Liver (tissue), 8 donors: ENCODE measurements at regions not wholly inside any gene's neighbourhood (a gene's known extent, or its start where the extent isn't known, plus 50 kb on each side); places are given as distances from the start of the nearest gene placed in this dataset.

ENCODE experiments used
- DNase-seq: peaks from one replicate; pipeline ENCODE4 v3.0.0-alpha.2; 2017; ENCODE audit warnings: low spot score
- H3K27ac ChIP-seq, 2 donors: one replicate each; pipeline ENCODE4 v1.7.0; 2013; ENCODE audit warnings: inconsistent platforms in 2 of 2, low read length in 2 of 2, control low read depth in 1 of 2, low read depth in 1 of 2, mild to moderate bottlenecking in 1 of 2
- H3K27me3 ChIP-seq, 4 donors: one replicate each; pipeline versions ENCODE4 v1.6.1 to v1.7.0; 2013; ENCODE audit warnings: low read length in 3 of 4, inconsistent platforms in 1 of 4, mild to moderate bottlenecking in 1 of 4, moderate library complexity in 1 of 4; ENCODE audit not compliant: control insufficient read depth in 4 of 4, insufficient read depth in 4 of 4
- H3K36me3 ChIP-seq, 4 donors: one replicate each; pipeline versions ENCODE4 v1.6.1 to v1.7.0; 2013; ENCODE audit warnings: low read length in 3 of 4, mild to moderate bottlenecking in 3 of 4, low read depth in 1 of 4, moderate library complexity in 1 of 4; ENCODE audit not compliant: control insufficient read depth in 4 of 4, insufficient read depth in 3 of 4
- H3K4me1 ChIP-seq, 4 donors: one replicate each; pipeline versions ENCODE4 v1.6.1 to v1.7.0; 2013; ENCODE audit warnings: low read length in 3 of 4, mild to moderate bottlenecking in 3 of 4, moderate library complexity in 1 of 4; ENCODE audit not compliant: control insufficient read depth in 4 of 4, insufficient read depth in 4 of 4
- H3K4me3 ChIP-seq, 3 donors: one replicate each; pipeline versions ENCODE4 v1.6.1 to v1.7.0; 2013; ENCODE audit warnings: low read length in 3 of 3, control low read depth in 1 of 3, low read depth in 1 of 3, mild to moderate bottlenecking in 1 of 3
- H3K9ac ChIP-seq, 2 donors: one replicate each; pipeline ENCODE4 v1.7.0; 2013; ENCODE audit warnings: low read length in 2 of 2, mild to moderate bottlenecking in 2 of 2, moderate library complexity in 2 of 2, control low read depth in 1 of 2, low read depth in 1 of 2
- H3K9me3 ChIP-seq, 4 donors: one replicate each; pipeline versions ENCODE4 v1.6.1 to v1.7.0; 2013; ENCODE audit warnings: low read length in 3 of 4; ENCODE audit not compliant: control insufficient read depth in 4 of 4
- ATF3 ChIP-seq: IDR thresholded peaks from 2 replicates; pipeline ENCODE4 v1.6.1; 2016; ENCODE audit warnings: antibody characterized with exemption
- CTCF ChIP-seq: fragments of 150-350 bp; IDR thresholded peaks from 2 replicates; pipeline ENCODE4 v1.5.1; 2017; ENCODE audit warnings: improper control_type of control experiment, low read depth, low read length; ENCODE audit not compliant: missing input control
- EGR1 ChIP-seq, 2 donors: IDR thresholded peaks; 2 replicates each; pipeline ENCODE4 v1.6.1; 2016 to 2018; ENCODE audit warnings: antibody characterized with exemption in 2 of 2, low read depth in 2 of 2
- FOXA1 ChIP-seq: IDR thresholded peaks from 2 replicates; pipeline ENCODE4 v1.6.1; 2016; ENCODE audit warnings: antibody characterized with exemption
- JUND ChIP-seq, 2 donors: IDR thresholded peaks; 2 replicates each; pipeline ENCODE4 v1.6.1; 2016; ENCODE audit warnings: antibody characterized with exemption in 2 of 2
- MAX ChIP-seq: IDR thresholded peaks from 2 replicates; pipeline ENCODE4 v1.6.1; 2016; ENCODE audit warnings: antibody characterized with exemption
- RAD21 ChIP-seq, 2 donors: IDR thresholded peaks; 2 replicates each; pipeline ENCODE4 v1.6.1; 2016; ENCODE audit warnings: antibody characterized with exemption in 2 of 2, mild to moderate bottlenecking in 2 of 2
- SP1 ChIP-seq: IDR thresholded peaks from 2 replicates; pipeline ENCODE4 v1.6.1; 2018; ENCODE audit warnings: antibody characterized with exemption, mild to moderate bottlenecking
- YY1 ChIP-seq: IDR thresholded peaks from 2 replicates; pipeline ENCODE4 v1.6.1; 2016; ENCODE audit warnings: antibody characterized with exemption, mild to moderate bottlenecking
- WGBS: extraction: QIAGEN DNeasy Blood & Tissue Kit; methylation state at CpG from one replicate; pipeline ENCODE4 v1.1.7; 2013; 5-methylcytosine and 5-hydroxymethylcytosine counted together
- donor health status: healthy.
- donor health status: healthy.
- donor health status: healthy.
- donor health status: healthy.
- donor health status: healthy.

- TF ChIP-seq RAD21 (IDR thresholded peaks at IDR 0.05) (peak; percentile 60 to 68), CTCF (peak; percentile 34), YY1 (no peak)
- Histone ChIP-seq H3K36me3 (no peaks in the 10 kb centered on the region), H3K4me3 (no peak overlapping the region), H3K9ac (no peak overlapping the region), H3K27me3 (peaks cover 0 to 13% (median 2%) of the 10 kb centered on the region in 4 donors), H3K4me1 (no peaks in the 10 kb centered on the region), H3K27ac (no peak overlapping the region), H3K9me3 (no peaks in the 10 kb centered on the region)
- WGBS, result 35% methylated on average over 10 of the region's 10 CpGs
- DNase-seq, result no peak
Observed at GRCh38 chr10:6667679-6668270, 87.7 kb upstream of the PRKCQ start.

GRCh38 chr10:6667150-6667549 is 87.1 kb upstream of the PRKCQ start:
- Histone ChIP-seq H3K36me3 (no peaks in the 10 kb centered on the region), H3K4me3 (no peak overlapping the region), H3K4me1 (no peaks in the 10 kb centered on the region), H3K27ac (no peak overlapping the region), H3K9ac (no peak overlapping the region), H3K27me3 (peaks cover 0 to 13% (median under 1%) of the 10 kb centered on the region in 4 donors), H3K9me3 (no peaks in the 10 kb centered on the region)
- 48% methylated on average over 4 of the region's 4 CpGs for WGBS
- no peak for DNase-seq
- TF ChIP-seq RAD21 (IDR thresholded peaks at IDR 0.05) (no peak), MAX (no peak), JUND (IDR thresholded peaks at IDR 0.05) (no peak), CTCF (no peak), EGR1 (IDR thresholded peaks at IDR 0.05; ENCODE audit: low read depth in 2 of 2) (no peak), SP1 (no peak)

- no peaks in the 10 kb centered on the region for H3K36me3 ChIP-seq
- DNase-seq, result no peak
- H3K4me3 ChIP-seq, result no peak overlapping the region
- no peak overlapping the region for H3K27ac ChIP-seq
- no peaks in the 10 kb centered on the region for H3K4me1 ChIP-seq
- H3K27me3 ChIP-seq, result peaks cover 0 to 13% (median 0%) of the 10 kb centered on the region in 4 donors
- WGBS, result 50% methylated on average over 6 of the region's 6 CpGs
- H3K9ac ChIP-seq, result no peak overlapping the region
- H3K9me3 ChIP-seq, result no peaks in the 10 kb centered on the region
- no peak for TF ChIP-seq SP1
Observed at GRCh38 chr10:6665847-6666246, 85.8 kb upstream of the PRKCQ start.

GRCh38 chr10:6660460-6660859 is 80.4 kb upstream of the PRKCQ start:
- no peaks in the 10 kb centered on the region for H3K9me3 ChIP-seq
- no peaks in the 10 kb centered on the region for H3K4me1 ChIP-seq
- no peaks in the 10 kb centered on the region for H3K36me3 ChIP-seq
- no peak overlapping the region for H3K9ac ChIP-seq
- peaks cover 0 to 6% (median 3%) of the 10 kb centered on the region in 4 donors for H3K27me3 ChIP-seq
- TF ChIP-seq FOXA1 (no peak), MAX (no peak), ATF3 (no peak), YY1 (no peak)
- no peak for DNase-seq
- 87% methylated on average over 2 of the region's 2 CpGs for WGBS
- H3K27ac ChIP-seq, result no peak overlapping the region
- H3K4me3 ChIP-seq, result no peak overlapping the region
